DMS53 treated with DMSO at 0.1 percent for 48 hours (cell line): ENCODE measurements at regions not wholly inside any gene's neighbourhood (a gene's known extent, or its start where the extent isn't known, plus 50 kb on each side); places are given as distances from the start of the nearest gene placed in this dataset.

Experiments used
- DNase-seq: peaks from one replicate; lab custom pipeline; 2025; ENCODE audit not compliant: unreplicated experiment; lab: John Stamatoyannopoulos, UW

GRCh38 chr9:13053504-13053903 is 226.0 kb downstream of the MPDZ start:
- DNase-seq: no peak

GRCh38 chr9:13054389-13054788 is 225.1 kb downstream of the MPDZ start:
- DNase-seq: no peak
